HCT116 (cell line): ENCODE measurements at regions not wholly inside any gene's neighbourhood (a gene's known extent, or its start where the extent isn't known, plus 50 kb on each side); places are given as distances from the start of the nearest gene placed in this dataset.

ENCODE experiments used
- ATAC-seq: fragments of 200-7000 bp; cut with Tn5 transposase; 2 replicates; pipeline ENCODE4 v1.9.1; 2020; ENCODE audit warnings: mild to moderate bottlenecking, moderate library complexity
- BruUV-seq: library from RNA; stranded (reverse); fragments of 400-500 nt; replicated peaks from 2 replicates; lab custom pipeline; 2021; lab: Mats Ljungman, UMichigan
- CTCF ChIA-PET: fragments of 300-600 bp; sonication (Branson Sonifier 250); formaldehyde crosslinking; loops from one replicate; lab custom pipeline; 2021; ENCODE audit warnings: antibody characterized with exemption; lab: Charles Lee
- POLR2A ChIA-PET: fragments of 300-600, 350-600 bp; sonication (Branson Sonifier 250); formaldehyde crosslinking; loops from one replicate; lab custom pipeline; 2021; ENCODE audit warnings: antibody characterized with exemption; lab: Charles Lee
- RAD21 ChIA-PET, 2 experiments: fragments of 300-600 bp; sonication (Branson Sonifier 250); formaldehyde crosslinking; loops; one replicate each; lab custom pipeline; 2023; ENCODE audit warnings: low total read pairs in 2 of 2; ENCODE audit not compliant: uncharacterized antibody in 2 of 2, unreplicated experiment in 2 of 2, low non-redundant PET in 1 of 2; lab: Charles Lee
- DNase-seq: peaks from one replicate; pipeline ENCODE4 v3.0.0-alpha.2; 2010; ENCODE audit warnings: low read depth, low spot score
- H2AFZ ChIP-seq: fragments of 200-600 bp; shearing (Covaris generic), sonication (generic); 2 replicates; pipeline ENCODE4 v1.6.1; 2017; ENCODE audit warnings: low read depth, mixed run types, mixed read lengths, antibody characterized with exemption, low read length; ENCODE audit not compliant: poor library complexity, severe bottlenecking
- H3K27ac ChIP-seq: 2 replicates; pipeline ENCODE4 v1.5.1; 2012; ENCODE audit warnings: low read depth, low read length
- H3K27me3 ChIP-seq: fragments of 200-600 bp; sonication (generic); 2 replicates; pipeline ENCODE4 v1.6.1; 2016; ENCODE audit warnings: mixed run types, low read length, mixed read lengths; ENCODE audit not compliant: insufficient read depth
- H3K36me3 ChIP-seq, 2 experiments: fragments of 200-500 bp in 1 of 2; fragments of 200-600 bp in 1 of 2; sonication (Bioruptor generic) in 1 of 2; sonication (generic) in 1 of 2; 2 replicates each; pipeline versions ENCODE4 v1.5.1 to v1.6.1; 2014 to 2016; ENCODE audit warnings: low read length in 2 of 2, inconsistent platforms in 1 of 2, mixed read lengths in 1 of 2, mixed run types in 1 of 2; ENCODE audit not compliant: insufficient read depth in 2 of 2, control insufficient read depth in 1 of 2
- H3K4me1 ChIP-seq, 2 experiments: fragments of 200-600 bp in 1 of 2; sonication (generic) in 1 of 2; 2 replicates each; pipeline versions ENCODE4 v1.5.1 to v1.6.1; 2012 to 2017; ENCODE audit warnings: low read length in 2 of 2, inconsistent platforms in 1 of 2, mild to moderate bottlenecking in 1 of 2, mixed read lengths in 1 of 2, mixed run types in 1 of 2, moderate library complexity in 1 of 2; ENCODE audit not compliant: insufficient read depth in 2 of 2, control insufficient read depth in 1 of 2
- H3K4me2 ChIP-seq: fragments of 200-600 bp; sonication (generic); 2 replicates; pipeline ENCODE4 v1.6.1; 2017; ENCODE audit warnings: mixed run types, low read length, mixed read lengths
- H3K4me3 ChIP-seq, 2 experiments: fragments of 200-600 bp in 1 of 2; sonication (generic) in 1 of 2; replicated peaks in 1 of 2; 2 replicates each; pipeline ENCODE4 v1.5.1; 2011 to 2016; ENCODE audit warnings: low read length in 2 of 2, control low read depth in 1 of 2, low read depth in 1 of 2, mild to moderate bottlenecking in 1 of 2, mixed read lengths in 1 of 2, mixed run types in 1 of 2
- H3K79me2 ChIP-seq: fragments of 200-600 bp; sonication (generic); 2 replicates; pipeline ENCODE4 v1.6.1; 2017; ENCODE audit warnings: mild to moderate bottlenecking, mixed run types, low read length, moderate library complexity, mixed read lengths; ENCODE audit not compliant: insufficient read depth
- H3K9ac ChIP-seq: fragments of 200-600 bp; sonication (generic); 2 replicates; pipeline ENCODE4 v1.6.1; 2016; ENCODE audit warnings: low read length, mixed read lengths
- H3K9me2 ChIP-seq: fragments of 200-600 bp; sonication (generic), shearing (Covaris generic); 2 replicates; pipeline ENCODE4 v1.6.1; 2017; ENCODE audit warnings: mixed run types, mild to moderate bottlenecking, moderate library complexity; ENCODE audit not compliant: insufficient read depth
- H3K9me3 ChIP-seq, 2 experiments: fragments of 200-500 bp in 1 of 2; fragments of 200-600 bp in 1 of 2; sonication (Bioruptor generic) in 1 of 2; sonication (generic) in 1 of 2; 2 replicates each; pipeline ENCODE4 v1.6.1; 2014 to 2017; ENCODE audit warnings: low read length in 2 of 2, mixed read lengths in 2 of 2, inconsistent platforms in 1 of 2, low read depth in 1 of 2, mild to moderate bottlenecking in 1 of 2, mixed run types in 1 of 2, moderate library complexity in 1 of 2; ENCODE audit not compliant: control insufficient read depth in 1 of 2, insufficient read depth in 1 of 2
- H4K20me1 ChIP-seq: fragments of 200-600 bp; sonication (generic), shearing (Covaris generic); 2 replicates; pipeline ENCODE4 v1.6.1; 2017; ENCODE audit warnings: mixed run types, mild to moderate bottlenecking, moderate library complexity; ENCODE audit not compliant: insufficient read depth
- ATF3 ChIP-seq: IDR thresholded peaks from 2 replicates; pipeline ENCODE4 v1.6.1; 2012
- CBX3 ChIP-seq: IDR thresholded peaks from 2 replicates; pipeline ENCODE4 v1.6.1; 2012; ENCODE audit warnings: low read depth
- CEBPB ChIP-seq: IDR thresholded peaks from 2 replicates; pipeline ENCODE4 v1.6.1; 2012; ENCODE audit warnings: low read depth
- CTCF ChIP-seq, 3 experiments: fragments of 200-600 bp in 1 of 3; sonication (generic) in 1 of 3; IDR thresholded peaks in 2 of 3; conservative IDR thresholded peaks in 1 of 3; 2 replicates each; pipeline ENCODE4 v1.5.1; 2012 to 2017; ENCODE audit warnings: low read depth in 2 of 3, low read length in 2 of 3, antibody characterized with exemption in 1 of 3, borderline replicate concordance in 1 of 3, control low read depth in 1 of 3, mild to moderate bottlenecking in 1 of 3, mixed read lengths in 1 of 3, mixed run types in 1 of 3, moderate library complexity in 1 of 3; ENCODE audit not compliant: insufficient read depth in 1 of 3
- ELF1 ChIP-seq: IDR thresholded peaks from 2 replicates; pipeline ENCODE4 v1.6.1; 2012; ENCODE audit warnings: low read depth, borderline replicate concordance
- FOSL1 ChIP-seq: IDR thresholded peaks from 2 replicates; pipeline ENCODE4 v1.6.1; 2012; ENCODE audit warnings: low read depth
- JUND ChIP-seq: IDR thresholded peaks from 2 replicates; pipeline ENCODE4 v1.6.1; 2012
- MAX ChIP-seq: IDR thresholded peaks from 2 replicates; pipeline ENCODE4 v1.6.1; 2012
- POLR2A ChIP-seq: IDR thresholded peaks from 2 replicates; pipeline ENCODE4 v1.7.0; 2011; ENCODE audit warnings: borderline replicate concordance; ENCODE audit not compliant: insufficient read depth, insufficient read length; ENCODE audit errors: extremely low read depth
- POLR2AphosphoS5 ChIP-seq: IDR thresholded peaks from 2 replicates; pipeline ENCODE4 v1.6.1; 2011; ENCODE audit warnings: mild to moderate bottlenecking, low read depth, low read length, moderate library complexity
- RAD21 ChIP-seq: IDR thresholded peaks from 2 replicates; pipeline ENCODE4 v1.6.1; 2012; ENCODE audit warnings: low read depth, mild to moderate bottlenecking
- REST ChIP-seq: IDR thresholded peaks from 2 replicates; pipeline ENCODE4 v1.6.1; 2012; ENCODE audit warnings: low read depth
- SIN3A ChIP-seq: IDR thresholded peaks from 2 replicates; pipeline ENCODE4 v1.6.1; 2012; ENCODE audit warnings: low read depth
- SP1 ChIP-seq: IDR thresholded peaks from 2 replicates; pipeline ENCODE4 v1.6.1; 2012; ENCODE audit warnings: low read depth
- SRF ChIP-seq: IDR thresholded peaks from 2 replicates; pipeline ENCODE4 v1.6.1; 2012; ENCODE audit warnings: low read depth
- TCF7L2 ChIP-seq: IDR thresholded peaks from 2 replicates; pipeline ENCODE4 v1.7.0; 2011; ENCODE audit warnings: borderline replicate concordance, inconsistent platforms; ENCODE audit not compliant: insufficient read depth, insufficient read length; ENCODE audit errors: extremely low read depth
- YY1 ChIP-seq: IDR thresholded peaks from 2 replicates; pipeline ENCODE4 v1.6.1; 2011; ENCODE audit warnings: low read length, low read depth, moderate library complexity, mild to moderate bottlenecking; ENCODE audit not compliant: insufficient replicate concordance; ENCODE audit errors: extremely low read depth
- ZBTB33 ChIP-seq: IDR thresholded peaks from 2 replicates; pipeline ENCODE4 v1.6.1; 2011; ENCODE audit warnings: mild to moderate bottlenecking, low read length, moderate library complexity; ENCODE audit not compliant: insufficient replicate concordance; ENCODE audit errors: extremely low read depth
- ZFX ChIP-seq: fragments of 450-650 bp; IDR thresholded peaks from 2 replicates; pipeline ENCODE4 v1.6.1; 2017
- ZNF274 ChIP-seq: fragments of 200-500 bp; sonication (Bioruptor generic); IDR thresholded peaks from 2 replicates; pipeline ENCODE4 v1.6.1; 2014; ENCODE audit warnings: mild to moderate bottlenecking, low read depth, low read length, inconsistent platforms
- intact Hi-C: fragments of 100-400 bp; cut with micrococcal nuclease; formaldehyde crosslinking; loops from 2 replicates; pipeline ENCODE4 v1.10.0; 2022

- ChIA-PET CTCF (no interaction called here), POLR2A (no interaction called here), RAD21 (no interaction called here)
- TF ChIP-seq SIN3A (no peak), ATF3 (no peak), YY1 (no peak), FOSL1 (no peak), CTCF (IDR thresholded peaks at IDR 0.05 in 2 of 3, conservative IDR thresholded peaks at IDR 0.05 in 1 of 3; ENCODE audit: borderline replicate concordance in 1 of 3, insufficient read depth in 1 of 3, low read depth in 2 of 3, low read length in 2 of 3) (no peak), POLR2A (no peak), POLR2AphosphoS5 (no peak), ZBTB33 (no peak), CEBPB (no peak), MAX (no peak), JUND (no peak), ELF1 (no peak), REST (no peak), SRF (no peak), ZNF274 (no peak), CBX3 (no peak), ZFX (no peak), SP1 (no peak), RAD21 (no peak), TCF7L2 (no peak)
- BruUV-seq: no TSS peak
- no peaks in the 10 kb centered on the region for H3K9me3 ChIP-seq
- no peak overlapping the region for H2AFZ ChIP-seq
- H3K4me2 ChIP-seq: no peak overlapping the region
- no peaks in the 10 kb centered on the region for H3K79me2 ChIP-seq
- no peak overlapping the region for H3K9ac ChIP-seq
- no peaks in the 10 kb centered on the region for H3K36me3 ChIP-seq
- DNase-seq: no peak
- intact Hi-C loops: no loop called here
- H3K4me1 ChIP-seq: no peaks in the 10 kb centered on the region
- H4K20me1 ChIP-seq: no peaks in the 10 kb centered on the region
- no peaks in the 10 kb centered on the region for H3K9me2 ChIP-seq
- no peak for ATAC-seq
- H3K4me3 ChIP-seq: no peak overlapping the region
- H3K27ac ChIP-seq: no peak overlapping the region
- H3K27me3 ChIP-seq: no peaks in the 10 kb centered on the region
Observed at GRCh38 chr1:209429611-209430010, 153.9 kb upstream of the CAMK1G start.
